ENCODE measurements at regions not wholly inside any gene's neighbourhood (a gene's known extent, or its start where the extent isn't known, plus 50 kb on each side); places are given as distances from the start of the nearest gene placed in this dataset.
"Not testable (repeated sequence)": the region's sequence is repeated elsewhere in the genome, so short reads cannot be mapped to it uniquely, and the experiment has no call there.

DNA sequence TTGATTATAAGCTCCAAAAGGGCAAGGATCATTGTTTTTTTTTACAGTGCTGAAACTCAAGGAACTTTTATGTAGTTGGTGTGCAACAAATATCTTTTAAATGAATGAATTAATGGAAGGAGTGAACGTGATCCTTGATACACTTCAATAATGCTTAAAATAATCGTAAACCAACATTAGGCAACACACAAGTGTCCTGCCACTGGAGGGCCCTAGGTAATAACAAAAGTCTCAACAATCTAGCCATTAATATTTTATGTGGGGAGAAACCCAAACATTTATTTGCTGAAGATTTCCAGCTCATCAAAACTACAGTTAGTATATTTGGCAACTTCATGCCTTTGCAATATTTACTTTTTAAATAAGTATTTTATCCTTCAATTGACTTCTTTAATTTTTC is 309.0 kb upstream of the FBXL7 start:
- no peak for DNase-seq

DNA sequence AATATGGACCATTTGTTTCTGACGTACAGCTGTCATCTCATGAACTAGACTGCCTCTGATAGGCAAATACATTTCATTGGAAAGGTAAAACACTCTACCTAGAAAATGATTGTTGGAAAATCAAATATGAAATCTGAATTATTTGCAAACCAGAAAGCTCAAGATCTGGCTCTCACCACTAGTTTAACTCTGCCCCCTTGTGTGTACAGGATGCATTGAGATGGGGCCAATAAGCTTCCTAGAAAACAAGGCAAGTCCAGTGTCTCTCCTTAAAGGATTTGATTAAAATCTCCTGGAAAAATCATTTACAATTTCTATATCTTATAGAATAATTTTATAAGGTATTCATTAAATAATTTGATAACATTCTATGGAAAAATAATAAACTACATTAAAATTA is 311.9 kb upstream of the ANKH start:
- no peak for DNase-seq

GRCh38 chr5:15170173-15170572 is 298.6 kb upstream of the ANKH start:
- DNase-seq, result no peak

DNA sequence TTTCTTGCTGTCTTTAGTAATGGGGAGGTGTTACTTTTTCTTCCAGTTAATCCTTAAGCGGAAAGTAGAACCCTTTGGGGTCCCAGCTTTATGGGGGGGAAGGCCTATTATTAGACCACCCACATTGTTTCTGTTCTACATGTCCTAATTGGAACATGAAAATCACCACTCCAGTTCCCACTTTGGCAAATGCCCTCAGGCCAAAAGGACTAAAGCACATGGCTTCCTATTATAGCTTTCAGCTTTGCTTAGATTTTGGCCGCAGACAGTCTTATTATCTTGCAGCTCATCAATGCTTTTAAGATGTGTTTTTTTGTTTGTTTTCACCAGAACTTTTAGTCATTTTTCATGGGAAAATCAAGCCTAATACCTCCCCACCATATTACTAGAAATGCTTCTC is 296.8 kb upstream of the ANKH start:
- DNase-seq, result no peak

DNA sequence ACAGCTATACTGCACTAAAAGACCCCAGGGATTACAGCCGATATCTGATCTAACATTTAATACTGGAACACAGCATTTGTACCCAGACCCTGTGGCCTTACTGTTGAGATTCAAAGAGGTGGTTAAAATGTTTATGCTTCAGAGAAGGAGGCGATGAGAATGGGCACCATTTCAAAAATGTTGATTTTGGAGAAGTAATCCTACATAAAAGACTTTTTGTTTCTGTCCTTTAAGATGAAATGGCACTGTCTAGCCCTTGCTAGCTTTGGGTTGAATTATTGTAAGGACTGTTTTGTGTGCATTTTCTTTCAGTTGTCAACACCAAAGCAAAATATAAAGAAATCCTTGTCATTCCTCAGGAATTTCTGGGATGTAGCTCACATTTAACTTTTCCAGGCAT is 288.5 kb upstream of the ANKH start:
- DNase-seq, result no peak

- DNase-seq, result no peak
Observed at GRCh38 chr5:15159606-15160005, 288.0 kb upstream of the ANKH start.

- DNase-seq, result no peak
Observed at GRCh38 chr5:15142458-15142857, 270.9 kb upstream of the ANKH start.

GRCh38 chr5:15137414-15137813 is 265.8 kb upstream of the ANKH start:
- no peak for DNase-seq

- DNase-seq, result no peak
Observed at GRCh38 chr5:15135661-15136060, 264.1 kb upstream of the ANKH start.

- DNase-seq, result no peak
Observed at GRCh38 chr5:15133456-15133965, 261.9 kb upstream of the ANKH start.

DNA sequence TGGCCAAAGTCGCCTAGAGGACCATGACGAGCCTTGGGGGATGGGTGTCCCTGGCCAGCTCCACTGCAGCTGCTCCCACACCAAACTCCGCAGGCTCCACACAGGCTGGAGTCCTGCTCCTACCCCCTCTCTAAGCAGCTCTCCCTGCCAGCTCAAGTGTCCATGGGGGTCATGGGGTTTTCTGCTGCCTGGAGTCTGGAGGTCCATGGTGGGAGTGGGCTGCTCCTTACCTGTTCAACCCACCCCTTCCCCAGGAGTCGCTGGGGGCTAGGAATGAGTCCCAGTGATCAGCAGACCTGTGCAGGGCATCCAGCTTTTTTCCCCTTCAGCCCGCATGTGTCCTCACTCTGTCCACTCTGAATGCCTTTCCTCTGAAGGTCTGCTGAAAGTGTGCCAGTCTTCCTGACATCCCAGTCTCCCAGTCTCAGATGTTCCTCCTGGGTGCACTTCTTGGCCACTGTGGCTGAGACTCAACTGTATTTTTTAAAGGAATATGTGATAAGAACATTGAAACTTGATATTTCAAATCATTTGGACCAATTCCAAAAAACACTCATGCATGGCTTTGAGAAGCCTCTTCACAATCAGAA is 261.3 kb upstream of the ANKH start:
- no peak for DNase-seq

DNA sequence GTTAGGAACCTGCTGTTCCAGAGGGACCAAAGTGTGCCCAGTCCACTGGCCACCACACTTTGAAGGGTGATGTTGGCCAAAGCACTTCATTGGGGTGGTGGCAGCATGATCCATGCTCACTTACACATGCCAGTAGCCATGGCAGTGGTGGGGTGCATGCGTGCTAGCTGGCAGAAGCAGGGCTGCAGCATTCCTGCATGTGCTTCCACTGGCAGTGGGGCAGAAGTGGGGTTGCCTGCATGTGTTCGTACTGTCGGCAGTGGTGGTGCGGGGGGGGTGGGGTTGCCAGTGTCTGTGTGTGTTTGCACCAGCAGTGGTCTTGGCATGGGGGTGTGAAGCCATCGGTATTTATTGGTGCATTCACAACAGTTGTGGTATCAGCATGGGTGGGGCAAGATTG is 260.3 kb upstream of the ANKH start:
- DNase-seq, result no peak

DNA sequence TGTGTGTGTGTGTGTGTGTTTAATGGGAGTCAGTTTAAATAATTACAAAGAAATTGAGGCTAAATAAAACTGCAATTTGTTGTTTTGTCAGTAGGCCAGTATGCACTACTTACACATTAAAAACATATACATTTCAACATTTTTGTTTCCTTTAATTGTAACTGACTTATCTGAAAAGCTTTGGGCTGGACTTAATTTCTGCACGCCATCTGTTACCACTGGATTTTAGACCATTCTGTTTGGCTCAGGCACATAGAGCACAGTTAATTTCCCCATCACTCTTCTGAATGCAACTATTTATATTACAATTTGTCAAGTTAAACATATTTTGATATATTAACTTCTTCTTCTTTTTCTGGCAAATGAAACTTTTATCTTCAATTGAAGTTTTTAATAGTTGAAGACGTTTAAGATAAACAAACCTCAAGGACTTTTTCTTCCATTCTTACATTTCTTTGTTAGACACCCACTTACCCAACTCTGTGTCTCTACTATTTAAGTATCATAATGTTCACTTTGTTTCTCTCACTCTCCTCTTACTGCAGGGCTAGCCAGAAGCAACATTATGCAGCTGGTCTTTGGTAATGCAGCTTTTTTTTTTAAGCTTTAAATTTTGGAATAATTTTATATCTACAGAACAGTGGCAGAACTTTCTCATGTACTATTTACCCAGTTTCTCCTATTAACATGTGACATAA is 253.4 kb upstream of the ANKH start:
- no peak for DNase-seq

DNA sequence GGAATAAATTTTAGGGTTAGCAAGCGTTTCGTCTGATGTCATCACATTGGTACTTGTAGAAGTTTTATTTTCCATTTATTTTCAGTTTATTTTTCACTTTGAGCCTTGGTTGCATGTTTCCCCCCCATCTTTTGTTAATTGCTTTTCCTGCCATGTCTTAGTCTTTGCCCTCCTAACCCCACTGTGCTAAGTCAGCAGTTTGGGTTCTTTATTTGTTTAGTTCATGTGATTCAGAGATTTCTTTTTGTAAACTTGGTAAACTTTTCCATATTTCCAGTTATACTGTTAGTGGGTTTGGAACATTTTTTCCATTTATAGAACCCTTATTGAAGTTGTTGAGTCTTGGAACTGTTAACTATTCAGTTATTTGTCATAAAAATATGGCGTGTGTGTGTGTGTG is 252.9 kb upstream of the ANKH start:
- DNase-seq, result no peak

- DNase-seq, result no peak
Observed at GRCh38 chr5:15117688-15118087, 246.1 kb upstream of the ANKH start.

- DNase-seq, result no peak
Observed at GRCh38 chr5:15116996-15117395, 245.4 kb upstream of the ANKH start.

- no peak for DNase-seq
Observed at GRCh38 chr5:15106530-15107283, 235.1 kb upstream of the ANKH start.

GRCh38 chr5:15105799-15106393 is 234.3 kb upstream of the ANKH start:
- DNase-seq, result peak; percentile 4 to 63

DNA sequence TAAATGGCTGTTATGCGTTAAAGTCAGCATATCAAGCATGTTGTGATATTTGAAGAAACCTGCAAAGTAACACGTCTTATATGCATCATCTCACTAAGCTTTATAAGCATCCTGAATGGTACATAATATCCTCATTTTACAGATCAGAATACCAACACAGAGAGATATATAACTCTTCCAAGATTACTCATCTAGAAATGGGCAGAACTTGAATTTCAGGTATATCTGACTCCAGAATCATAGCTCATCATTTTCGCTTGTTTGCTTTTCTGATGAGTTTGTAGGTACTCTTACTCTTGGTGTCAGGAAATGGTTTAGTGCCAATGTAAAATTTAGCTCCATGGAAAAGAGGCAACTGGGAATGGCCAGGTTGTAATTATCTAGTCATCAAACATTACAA is 232.3 kb upstream of the ANKH start:
- DNase-seq, result no peak

- no peak for DNase-seq
Observed at GRCh38 chr5:15103130-15103529, 231.6 kb upstream of the ANKH start.

GRCh38 chr5:15097552-15097951 is 226.0 kb upstream of the ANKH start:
- no peak for DNase-seq

DNA sequence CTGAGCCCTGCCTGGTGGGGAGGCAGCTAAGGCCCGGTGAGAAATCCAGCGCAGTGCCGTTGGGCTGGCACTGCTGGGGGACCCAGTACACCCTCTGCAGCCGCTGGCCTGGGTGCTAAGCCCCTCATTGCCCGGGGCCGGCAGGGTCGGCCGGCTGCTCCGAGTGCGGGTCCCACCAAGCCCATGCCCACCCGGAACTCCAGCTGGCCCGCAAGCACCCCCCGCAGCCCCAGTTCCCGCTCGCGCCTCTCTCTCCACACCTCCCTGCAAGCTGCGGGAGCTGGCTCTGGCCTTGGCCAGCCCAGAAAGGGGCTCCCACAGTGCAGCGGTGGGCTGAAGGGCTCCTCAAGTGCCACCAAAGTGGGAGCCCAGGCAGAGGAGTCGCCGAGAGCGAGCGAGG is 225.1 kb upstream of the ANKH start:
- not testable (repeated sequence) for DNase-seq

- DNase-seq, result no peak
Observed at GRCh38 chr5:15092801-15093200, 221.2 kb upstream of the ANKH start.

DNA sequence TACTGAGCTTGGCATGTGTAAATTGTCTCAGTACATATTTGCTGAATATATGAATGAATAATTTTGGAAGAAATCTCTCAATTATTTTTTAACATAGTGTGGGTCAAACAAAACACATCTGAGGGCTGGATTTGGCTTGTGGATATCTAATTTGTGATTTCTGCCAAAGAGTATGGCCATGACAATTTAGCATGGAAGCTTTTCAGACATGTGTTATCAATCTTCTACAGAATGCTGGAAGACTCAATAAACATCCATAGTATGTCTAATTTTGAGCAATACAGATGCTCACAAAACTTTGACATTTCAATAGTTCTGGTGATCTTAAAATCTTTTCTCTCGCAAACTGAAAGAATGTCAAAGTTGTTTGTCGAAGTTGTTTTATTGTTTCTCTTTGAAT is 214.1 kb upstream of the ANKH start:
- DNase-seq, result no peak
